Stimulated activated CD8-positive, alpha-beta memory T cell treated with anti-CD3 and anti-CD28 coated beads, Interleukin-7, amount 100 ng/mL, for 4 hours (primary cell): ENCODE measurements at regions not wholly inside any gene's neighbourhood (a gene's known extent, or its start where the extent isn't known, plus 50 kb on each side); places are given as distances from the start of the nearest gene placed in this dataset.
A peak's percentile ranks its signal among the peaks of the same experiment; 100 is the strongest.
"Not testable (repeated sequence)": the region's sequence is repeated elsewhere in the genome, so short reads cannot be mapped to it uniquely, and the experiment has no call there.

Source experiments
- DNase-seq, 2 donors: peaks; one replicate each; pipeline ENCODE4 v3.0.0-alpha.2; 2020; ENCODE audit warnings: low read depth in 2 of 2

DNA sequence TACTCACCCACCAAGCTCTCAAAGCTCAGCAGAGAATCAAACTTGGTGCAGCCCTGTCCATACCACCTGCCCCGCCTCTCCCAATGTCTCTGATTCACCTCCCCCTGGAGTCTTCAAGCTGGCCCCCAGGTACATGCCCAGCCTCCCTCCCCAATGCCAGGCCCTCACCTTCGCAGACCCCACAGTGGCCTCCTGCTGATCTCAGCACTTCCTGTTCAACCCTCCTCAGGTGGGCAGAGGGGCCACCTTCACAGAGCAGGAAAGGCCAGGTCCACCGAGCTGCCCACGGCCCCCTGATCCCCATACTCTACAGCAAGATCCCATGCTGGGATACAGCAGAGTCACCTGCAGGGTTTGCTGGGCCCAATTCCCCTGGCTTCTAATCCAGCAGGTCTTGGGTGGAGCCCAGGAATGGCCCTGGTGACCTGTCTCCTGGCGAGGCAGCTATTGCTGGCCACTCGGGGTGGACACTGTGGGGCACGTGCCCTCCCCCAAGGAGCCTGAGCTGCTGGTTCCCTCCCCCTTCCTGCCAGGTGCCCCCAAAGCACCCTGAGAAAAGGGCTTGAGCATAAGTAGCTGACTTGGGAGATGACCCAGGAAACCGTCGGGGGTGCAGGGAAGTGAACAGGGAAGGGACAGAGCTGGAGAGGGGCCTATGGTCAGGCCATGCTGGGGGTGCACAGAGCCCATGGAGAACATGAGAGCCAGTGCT lies 150.7 kb downstream of the BRD1 start:
- DNase-seq = no peak

GRCh38 chr22:49676230-49676629 lies 151.4 kb downstream of the BRD1 start:
- no peak for DNase-seq

GRCh38 chr22:49674479-49675050 lies 153.1 kb downstream of the BRD1 start:
- DNase-seq = no peak

- DNase-seq = no peak
These were observed 154.6 kb downstream of the BRD1 start for GRCh38 chr22:49673048-49673447.

DNA sequence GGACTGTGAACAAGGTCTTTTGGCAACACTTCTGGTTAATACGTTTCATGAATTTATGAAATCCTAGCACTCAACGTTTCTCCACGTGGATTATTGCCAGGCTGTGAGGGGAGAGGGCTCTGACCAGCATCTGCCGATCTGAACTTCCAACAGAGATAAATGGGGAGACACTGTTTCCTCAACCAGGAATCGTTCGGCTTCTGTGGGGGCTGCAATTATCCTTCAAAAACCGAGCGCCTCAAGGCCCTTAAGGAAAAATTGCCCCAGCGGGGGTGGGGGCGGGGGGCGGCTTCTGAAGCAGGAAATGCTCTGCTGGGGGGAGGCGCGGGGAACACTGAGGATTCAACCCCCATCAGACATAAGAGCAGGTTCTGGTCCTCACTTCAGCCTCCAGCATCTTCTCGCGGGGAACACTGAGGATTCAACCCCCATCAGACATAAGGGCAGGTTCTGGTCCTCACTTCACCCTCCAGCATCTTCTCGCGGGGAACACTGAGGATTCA lies 155.6 kb downstream of the BRD1 start:
- DNase-seq = no peak

DNA sequence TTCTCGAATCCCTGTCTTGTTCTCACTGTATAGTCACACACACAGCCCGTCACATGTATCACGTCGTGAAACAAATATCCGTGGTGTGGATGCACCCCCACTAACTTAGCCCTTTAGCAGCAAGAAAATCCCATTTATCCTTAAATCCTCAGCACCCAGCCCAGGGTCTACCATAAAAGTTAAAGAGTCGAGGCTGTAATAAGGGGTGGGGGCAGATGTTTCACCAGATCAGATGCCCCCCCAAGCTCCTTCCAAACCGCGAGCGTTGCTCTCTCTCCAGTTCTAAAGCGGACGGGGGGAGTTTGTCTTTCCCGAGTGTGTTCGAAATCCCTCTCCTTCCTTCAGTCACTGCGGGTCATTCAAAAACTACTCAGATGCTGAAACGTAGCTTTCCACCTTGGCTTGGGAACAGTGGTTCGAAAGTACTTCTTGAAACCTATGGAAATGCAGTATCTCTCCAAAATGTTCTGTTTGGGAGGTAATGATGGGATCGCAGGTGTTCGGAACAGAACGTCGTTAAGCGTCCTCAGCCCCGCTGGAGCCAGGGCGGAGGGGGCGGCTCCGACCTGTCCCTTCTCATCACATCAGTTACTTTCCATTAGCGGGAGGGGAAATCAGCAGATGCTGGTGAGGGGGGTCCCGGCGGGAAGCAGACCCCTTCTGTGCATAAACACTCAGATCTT lies 156.2 kb downstream of the BRD1 start:
- no peak for DNase-seq

GRCh38 chr22:49670456-49671330 lies 157.0 kb downstream of the BRD1 start:
- DNase-seq = peak in 1 of 2 donors; percentile 30

DNA sequence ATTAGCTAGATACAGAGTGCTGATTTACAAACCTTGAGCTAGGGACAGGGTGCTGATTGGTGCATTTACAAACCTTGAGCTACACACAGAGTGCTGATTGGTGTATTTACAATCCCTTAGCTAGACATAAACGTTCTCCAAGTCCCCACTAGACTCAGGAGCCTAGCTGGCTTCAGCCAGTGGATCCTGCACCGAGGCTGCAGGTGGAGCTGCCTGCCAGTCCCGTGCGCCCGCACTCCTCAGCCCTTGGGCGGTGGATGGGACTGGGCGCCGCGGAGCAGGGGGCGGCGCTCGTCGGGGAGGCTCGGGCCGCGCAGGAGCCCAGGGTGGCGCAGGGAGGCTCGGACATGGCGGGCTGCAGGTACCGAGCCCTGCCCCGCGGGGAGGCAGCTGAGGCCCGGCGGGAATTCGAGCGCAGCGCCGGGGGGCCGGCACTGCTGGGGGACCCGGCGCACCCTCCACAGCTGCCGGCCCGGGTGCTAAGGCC lies 157.7 kb downstream of the BRD1 start:
- not testable (repeated sequence) for DNase-seq

DNA sequence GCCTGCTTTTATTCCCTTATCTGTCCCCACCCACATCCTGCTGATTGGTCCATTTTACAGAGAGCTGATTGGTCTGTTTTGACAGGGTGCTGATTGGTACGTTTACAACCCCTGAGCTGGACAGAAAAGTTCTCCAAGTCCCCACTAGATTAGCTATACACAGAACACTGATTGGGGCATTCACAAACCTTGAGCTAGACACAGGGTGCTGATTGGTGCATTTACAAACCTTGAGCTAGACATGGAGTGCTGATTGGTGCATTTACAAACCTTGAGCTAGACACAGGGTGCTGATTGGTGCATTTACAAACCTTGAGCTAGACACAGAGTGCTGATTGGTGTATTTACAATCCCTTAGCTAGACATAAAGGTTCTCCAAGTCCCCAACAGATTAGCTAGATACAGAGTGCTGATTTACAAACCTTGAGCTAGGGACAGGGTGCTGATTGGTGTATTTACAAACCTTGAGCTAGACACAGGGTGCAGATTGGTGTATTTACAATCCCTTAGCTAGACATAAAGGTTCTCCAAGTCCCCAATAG lies 158.2 kb downstream of the BRD1 start:
- DNase-seq = not testable (repeated sequence)

- no peak for DNase-seq
These were observed 159.3 kb downstream of the BRD1 start for GRCh38 chr22:49668402-49668801.

DNA sequence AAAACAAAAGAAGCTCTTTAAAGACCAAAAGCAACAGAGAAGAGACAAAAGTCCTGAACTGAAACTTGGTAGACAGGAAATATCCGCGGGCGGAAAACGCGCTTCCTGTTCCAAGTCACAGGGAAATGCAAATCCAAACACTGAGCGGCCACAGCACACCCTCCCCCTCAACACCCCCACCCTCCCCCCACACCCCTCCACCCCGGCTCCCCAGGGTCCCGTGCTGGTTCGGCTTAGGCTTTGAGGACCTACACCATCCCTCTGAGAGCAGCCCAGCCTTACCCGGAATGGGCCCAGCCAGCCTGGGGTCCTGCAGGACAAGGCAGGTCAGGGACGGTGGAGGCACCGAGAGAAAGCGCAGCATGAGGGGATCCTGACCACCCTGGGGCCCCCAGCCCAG lies 160.4 kb downstream of the BRD1 start:
- peak in 1 of 2 donors; percentile 20 for DNase-seq

- no peak for DNase-seq
These were observed 161.4 kb downstream of the BRD1 start for GRCh38 chr22:49666146-49666809.

DNA sequence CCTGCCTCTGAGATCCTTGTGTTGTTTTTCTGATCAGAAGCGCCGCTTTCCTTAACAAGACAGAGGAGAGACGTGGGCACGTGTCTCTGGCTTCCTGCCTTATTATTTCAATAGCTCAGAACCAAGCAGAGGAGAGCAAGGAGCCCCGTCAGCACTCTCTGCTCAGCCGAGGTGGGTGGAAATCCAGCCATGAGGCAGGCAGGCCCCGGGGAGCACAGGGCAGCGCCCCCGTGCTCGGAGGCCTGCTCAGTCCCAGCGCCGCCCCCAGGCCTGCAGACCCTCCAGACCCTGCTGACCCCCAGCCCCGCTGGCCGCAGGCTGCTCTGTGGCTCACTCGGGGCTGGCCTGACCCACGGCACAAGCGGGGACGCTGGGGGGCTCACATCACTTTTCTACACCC lies 162.8 kb downstream of the BRD1 start:
- no peak for DNase-seq

DNA sequence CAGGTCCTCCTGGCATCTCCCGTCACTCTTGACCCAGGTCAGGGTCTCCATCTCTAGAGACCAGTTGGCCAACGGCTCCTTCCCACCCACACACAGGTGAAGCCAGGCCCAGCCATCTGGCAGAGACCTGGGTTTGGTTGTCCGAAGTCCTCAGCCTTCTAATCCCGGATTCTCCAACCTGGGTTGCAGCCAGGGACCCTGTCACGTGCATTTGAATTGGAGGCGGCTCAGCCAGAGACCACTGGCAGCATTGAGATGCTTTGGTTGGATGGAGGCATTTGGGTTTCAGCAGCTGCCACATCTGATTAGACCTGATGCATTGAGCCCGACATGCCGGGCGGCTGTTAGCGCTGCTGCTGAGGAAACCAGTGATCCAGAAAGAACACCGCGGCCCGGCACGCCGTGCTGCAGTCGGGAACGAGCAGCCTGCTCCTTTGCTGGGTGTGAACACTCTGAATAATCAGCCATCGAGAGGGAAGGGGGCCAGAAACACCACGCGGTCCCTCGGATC lies 163.2 kb downstream of the BRD1 start:
- DNase-seq = no peak

- DNase-seq = no peak
These were observed 163.8 kb downstream of the BRD1 start for GRCh38 chr22:49663823-49664222.

GRCh38 chr22:49663311-49663711 lies 164.4 kb downstream of the BRD1 start:
- no peak for DNase-seq

GRCh38 chr22:49662681-49663080 lies 165.0 kb downstream of the BRD1 start:
- no peak for DNase-seq

- DNase-seq = no peak
These were observed 166.6 kb downstream of the BRD1 start for GRCh38 chr22:49660794-49661781.

DNA sequence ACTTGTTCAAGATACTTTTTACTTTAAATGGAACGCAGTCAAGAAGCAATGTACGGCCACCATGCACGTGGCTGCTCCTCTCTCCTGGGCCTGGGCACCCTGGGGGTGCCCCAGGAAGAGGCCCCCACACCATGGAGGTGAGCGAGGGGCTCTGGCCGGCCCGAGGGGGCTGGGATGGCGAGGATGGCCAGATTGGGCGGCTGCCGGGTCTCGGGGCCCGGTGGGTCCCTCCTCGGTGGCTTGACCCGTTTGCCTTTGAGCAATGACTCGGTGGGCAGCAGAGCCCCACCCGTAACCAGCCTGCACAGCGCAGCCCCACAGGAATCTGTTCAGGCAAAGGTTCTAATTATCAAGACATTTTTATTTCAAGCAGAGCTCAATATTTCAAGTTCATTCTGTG lies 167.4 kb downstream of the BRD1 start:
- no peak for DNase-seq

- no peak for DNase-seq
These were observed 167.8 kb downstream of the BRD1 start for GRCh38 chr22:49659924-49660315.
